ENCODE measurements at regions not wholly inside any gene's neighbourhood (a gene's known extent, or its start where the extent isn't known, plus 50 kb on each side); places are given as distances from the start of the nearest gene placed in this dataset.

GRCh38 chr6:21881969-21882465 is 288.5 kb downstream of the SOX4 start:
- no peak for TF ChIP-seq CTCF (IDR thresholded peaks at IDR 0.05)
- no peak for TF ChIP-seq POLR2A (IDR thresholded peaks at IDR 0.05)
- DNase-seq (no peak), ATAC-seq (no peak)
- 65 to 71% methylated on average over 1 of the region's 1 CpG for WGBS, 2 donors
- Histone ChIP-seq H3K4me3 (no peak overlapping the region), H3K27ac (no peak overlapping the region), H3K27me3 (no peaks in the 10 kb centered on the region), H3K9me3 (no peaks in the 10 kb centered on the region), H3K4me1 (no peaks in the 10 kb centered on the region), H3K36me3 (replicated peaks in 1 of 2; ENCODE audit: insufficient read depth in 1 of 2, low read depth in 2 of 2) (no peaks in the 10 kb centered on the region)
- intact Hi-C loops (cut with DNase I) = no loop called here

- no peak for ATAC-seq
- Histone ChIP-seq H3K4me3 (no peak overlapping the region), H3K36me3 (replicated peaks in 1 of 2; ENCODE audit: insufficient read depth in 1 of 2, low read depth in 2 of 2) (no peaks in the 10 kb centered on the region), H3K4me1 (no peaks in the 10 kb centered on the region), H3K9me3 (no peaks in the 10 kb centered on the region), H3K27me3 (no peaks in the 10 kb centered on the region), H3K27ac (no peak overlapping the region)
- intact Hi-C loops (cut with DNase I) = no loop called here
- TF ChIP-seq POLR2A (IDR thresholded peaks at IDR 0.05) = no peak
- no peak for TF ChIP-seq CTCF (IDR thresholded peaks at IDR 0.05)
- 81 to 91% methylated on average over 5 of the region's 5 CpGs for WGBS, 2 donors
- no peak for DNase-seq
Measured at GRCh38 chr6:21883595-21884328, 290.2 kb downstream of the SOX4 start.

- DNase-seq (no peak), ATAC-seq (no peak)
- Histone ChIP-seq H3K36me3 (replicated peaks in 1 of 2; ENCODE audit: insufficient read depth in 1 of 2, low read depth in 2 of 2) (no peaks in the 10 kb centered on the region), H3K4me1 (no peaks in the 10 kb centered on the region), H3K27ac (peak overlapping the region in 1 of 4 donors; percentile 16), H3K27me3 (no peaks in the 10 kb centered on the region), H3K9me3 (no peaks in the 10 kb centered on the region), H3K4me3 (no peak overlapping the region)
- intact Hi-C loops (cut with DNase I) = no loop called here
- no peak for TF ChIP-seq POLR2A (IDR thresholded peaks at IDR 0.05)
- TF ChIP-seq CTCF (IDR thresholded peaks at IDR 0.05) = no peak
- WGBS, 2 donors = 29 to 35% methylated on average over 1 of the region's 1 CpG
Measured at GRCh38 chr6:21885111-21885510, 291.6 kb downstream of the SOX4 start.

- Histone ChIP-seq H3K36me3 (replicated peaks in 1 of 2; ENCODE audit: insufficient read depth in 1 of 2, low read depth in 2 of 2) (no peaks in the 10 kb centered on the region), H3K4me1 (no peaks in the 10 kb centered on the region), H3K4me3 (no peak overlapping the region), H3K27ac (peak overlapping the region in 1 of 4 donors; percentile 16), H3K27me3 (no peaks in the 10 kb centered on the region), H3K9me3 (no peaks in the 10 kb centered on the region)
- TF ChIP-seq CTCF (IDR thresholded peaks at IDR 0.05) (no peak), POLR2A (IDR thresholded peaks at IDR 0.05) (no peak)
- intact Hi-C loops (cut with DNase I) = no loop called here
- WGBS, 2 donors = 48 to 53% methylated on average over 7 of the region's 7 CpGs
- peak; percentile 58 for ATAC-seq
- DNase-seq = peak in 3 of 4 donors; percentile 20 to 33 (median 25)
Measured at GRCh38 chr6:21885532-21886114, 292.1 kb downstream of the SOX4 start.
